ENCODE measurements at regions not wholly inside any gene's neighbourhood (a gene's known extent, or its start where the extent isn't known, plus 50 kb on each side); places are given as distances from the start of the nearest gene placed in this dataset.

GRCh38 chr14:98826618-98827017, 445.4 kb downstream of the BCL11B start:
- DNase-seq: no peak

DNA sequence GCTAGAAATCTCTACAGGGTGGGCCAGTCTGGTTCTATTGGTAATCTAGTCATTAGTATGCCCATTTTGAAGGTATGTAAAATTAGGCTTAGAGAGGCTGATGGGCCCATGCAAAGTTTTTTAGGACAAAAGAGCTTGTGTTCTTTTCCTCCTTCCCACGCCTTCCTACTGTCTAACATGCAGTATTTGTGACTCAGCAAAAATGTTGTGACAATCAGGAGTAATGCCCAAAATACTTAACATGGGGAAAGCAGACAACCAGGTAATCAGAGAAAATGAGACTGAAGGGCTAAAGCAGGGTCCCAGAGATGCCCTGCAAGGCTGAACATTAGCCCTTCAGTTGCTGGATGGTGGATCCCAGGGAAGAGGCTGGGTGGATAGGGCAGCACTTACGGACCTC, 437.9 kb downstream of the BCL11B start:
- no peak for DNase-seq

- DNase-seq: no peak
Observed at GRCh38 chr14:98835051-98835824, 436.8 kb downstream of the BCL11B start.

DNA sequence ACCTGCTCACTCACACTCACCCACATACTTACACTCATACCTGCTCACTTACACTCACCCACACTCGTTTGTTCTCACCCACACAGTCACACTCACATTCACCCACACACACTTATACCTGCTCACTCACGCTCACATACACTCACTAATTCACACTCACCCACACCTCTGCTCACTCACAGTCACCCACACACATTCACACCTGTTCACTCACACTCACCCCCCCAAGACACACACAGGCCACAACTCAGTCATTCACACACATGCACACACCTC, 436.2 kb downstream of the BCL11B start:
- DNase-seq: no peak

DNA sequence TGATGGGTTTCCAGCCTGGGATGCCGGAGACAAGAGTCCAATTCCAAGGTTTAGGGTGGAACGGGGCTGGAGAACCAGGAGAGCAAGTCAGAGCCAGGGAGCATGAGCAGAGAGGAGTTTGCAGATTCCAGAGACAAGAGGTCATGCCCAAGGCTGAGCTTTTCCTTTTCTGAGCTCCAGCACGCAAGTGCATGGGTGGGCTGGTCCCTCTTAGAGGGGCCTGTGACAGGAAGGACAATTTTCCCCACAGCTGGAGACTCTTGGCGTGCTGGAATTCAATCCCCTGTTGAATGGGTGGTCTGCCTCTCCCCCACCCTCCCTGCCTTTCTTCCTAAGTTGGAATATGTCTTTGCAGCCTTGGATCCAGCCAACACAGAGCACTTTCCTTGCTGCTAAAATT, 431.9 kb downstream of the BCL11B start:
- DNase-seq: no peak

- no peak for DNase-seq
Observed at GRCh38 chr14:98840511-98840910, 431.5 kb downstream of the BCL11B start.

- DNase-seq: no peak
Observed at GRCh38 chr14:98844456-98844855, 427.5 kb downstream of the BCL11B start.

GRCh38 chr14:98847521-98848468, 424.2 kb downstream of the BCL11B start:
- no peak for DNase-seq

DNA sequence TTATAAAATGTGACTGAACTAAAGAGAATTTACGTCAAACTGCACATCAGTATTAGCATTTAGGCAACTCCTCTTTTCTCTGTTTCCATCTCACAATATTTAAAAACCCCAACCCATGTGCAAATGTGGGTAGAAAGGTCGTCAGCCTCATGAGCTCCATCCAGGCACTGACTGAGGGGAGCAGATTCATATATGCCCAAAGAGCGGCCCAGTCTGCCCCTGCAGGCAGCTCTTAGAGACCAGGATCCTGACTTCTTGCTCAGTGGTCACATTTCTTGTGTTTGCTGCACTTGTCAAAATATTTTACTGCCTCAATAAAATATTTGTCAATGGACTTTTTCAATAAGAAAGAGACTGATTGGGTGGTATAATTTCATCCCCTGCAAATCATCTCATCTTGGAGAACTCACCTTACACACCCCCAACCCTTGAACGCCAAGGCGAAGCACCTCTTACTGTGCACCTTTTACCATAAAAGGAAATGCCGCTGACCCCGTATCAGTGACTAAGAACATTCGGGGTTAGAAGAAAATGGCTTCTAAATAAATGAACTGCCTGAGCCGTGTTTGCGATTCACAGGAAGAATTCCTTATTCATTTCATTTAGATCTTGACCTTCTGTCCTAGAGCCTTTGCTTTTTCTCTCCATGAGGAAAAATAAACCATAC, 418.8 kb downstream of the BCL11B start:
- DNase-seq: no peak

DNA sequence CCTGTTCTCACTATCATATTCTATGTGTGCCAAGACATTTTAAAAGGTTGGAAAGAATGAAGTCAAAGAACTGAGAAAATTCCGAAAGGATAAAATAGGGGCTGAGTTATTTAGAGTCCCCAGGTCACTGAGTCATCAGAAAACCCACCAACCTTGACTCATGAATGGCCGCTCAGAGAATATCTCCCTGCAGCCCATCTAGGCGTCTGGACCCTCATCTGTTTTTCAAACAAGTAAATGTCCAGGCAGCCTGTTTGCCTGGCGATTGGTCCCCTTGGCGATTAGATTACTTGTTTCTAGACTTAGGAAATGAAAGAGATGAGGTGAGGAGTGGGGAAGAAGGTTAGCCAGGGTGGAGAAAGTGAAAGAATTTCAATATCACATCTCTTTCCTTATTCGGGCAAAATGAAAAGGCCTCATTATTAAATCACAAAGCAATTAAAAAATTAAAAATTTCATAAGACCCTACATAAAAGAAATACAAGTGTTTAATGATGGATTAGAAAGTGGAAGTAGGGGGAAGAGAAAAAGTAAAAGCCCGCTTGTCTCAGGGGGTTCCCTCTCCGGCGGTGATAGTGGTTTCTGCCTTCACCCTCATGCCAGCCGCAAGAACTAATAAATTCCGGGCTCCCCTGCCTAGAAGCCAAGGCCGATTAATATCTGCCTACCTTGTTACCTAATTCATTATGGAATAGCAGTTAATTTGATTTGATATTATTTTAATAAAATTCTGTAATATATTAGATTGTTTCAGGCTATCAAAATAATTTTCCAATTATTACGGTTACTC, 415.9 kb downstream of the BCL11B start:
- no peak for DNase-seq

DNA sequence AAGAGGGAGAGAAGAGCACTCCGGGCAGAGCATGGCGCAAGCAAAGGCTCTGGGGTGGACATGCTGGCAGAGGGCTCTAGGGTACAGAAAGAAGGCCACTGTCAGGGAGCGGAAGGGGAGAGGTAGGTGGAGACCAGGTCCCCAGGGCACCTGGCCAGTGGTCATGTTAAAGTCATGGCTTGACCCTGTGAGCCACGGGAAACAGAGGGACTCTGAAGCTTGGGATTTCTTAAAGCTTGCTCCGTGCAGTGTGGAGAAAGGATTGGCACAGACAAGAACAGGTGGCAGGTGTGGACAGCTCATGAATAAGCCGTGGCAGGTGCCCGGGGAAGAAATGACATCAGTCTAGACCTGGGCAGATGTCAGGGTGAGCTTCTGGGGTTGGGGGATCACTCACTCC, 413.8 kb downstream of the BCL11B start:
- no peak for DNase-seq

- DNase-seq: no peak
Observed at GRCh38 chr14:98858561-98858960, 413.4 kb downstream of the BCL11B start.

DNA sequence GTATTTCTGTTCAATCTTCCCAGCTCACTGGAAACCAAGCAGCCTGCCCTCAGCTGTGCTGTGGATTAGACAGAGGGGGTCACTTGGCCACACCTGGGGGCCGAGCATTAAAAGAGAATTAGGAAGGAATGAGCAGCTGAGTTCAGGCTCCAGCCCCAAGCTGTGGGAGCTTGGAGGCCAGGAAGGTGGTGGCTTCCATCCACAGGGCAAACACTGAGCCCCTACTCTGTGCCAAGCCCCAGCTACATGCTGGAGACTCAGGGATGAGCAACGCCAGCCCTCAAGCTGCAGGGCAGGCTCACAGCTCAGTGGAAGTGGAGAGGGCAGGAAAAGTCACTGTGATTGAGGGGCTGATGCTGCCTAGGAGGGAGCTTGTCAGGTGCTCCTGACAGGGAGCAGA, 412.7 kb downstream of the BCL11B start:
- DNase-seq: no peak

DNA sequence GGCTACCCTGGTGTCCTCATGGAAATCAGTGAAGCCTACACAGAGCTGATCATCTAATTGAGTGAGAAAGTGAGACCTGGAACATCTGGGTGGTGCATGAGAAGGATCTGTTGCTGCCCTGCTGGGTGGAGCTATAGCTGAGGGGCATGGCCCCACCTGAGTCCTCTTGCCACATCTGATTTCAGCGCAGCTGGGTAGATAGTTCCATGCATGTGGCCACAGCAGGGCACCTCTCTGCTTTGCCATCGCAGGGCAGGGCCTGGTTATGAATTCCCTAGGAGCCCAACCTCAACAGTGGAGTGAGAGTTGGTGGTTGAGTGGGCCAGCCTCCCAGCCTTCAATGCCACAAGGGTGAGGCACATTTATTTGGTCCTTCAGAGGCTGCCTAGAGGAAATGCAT, 407.8 kb downstream of the BCL11B start:
- DNase-seq: no peak

DNA sequence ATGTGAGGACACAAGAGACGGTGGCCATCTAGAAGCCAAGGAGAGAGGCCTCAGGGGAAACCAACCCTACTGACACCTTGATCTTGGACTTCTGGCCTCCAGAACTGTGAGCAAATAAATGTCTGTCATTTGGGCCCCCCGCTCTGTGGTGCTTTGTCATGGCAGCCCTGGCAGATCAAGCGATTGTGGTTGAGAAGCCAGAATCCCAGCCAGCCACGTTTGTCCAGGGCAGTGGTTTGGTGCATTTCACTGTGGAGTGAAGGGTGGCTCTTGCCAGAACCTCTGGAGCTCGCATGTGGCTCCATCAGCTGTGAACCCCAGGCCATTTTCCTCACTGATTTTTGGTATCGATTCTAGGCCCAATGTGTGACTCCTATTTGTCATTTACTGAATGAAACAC, 404.9 kb downstream of the BCL11B start:
- no peak for DNase-seq

DNA sequence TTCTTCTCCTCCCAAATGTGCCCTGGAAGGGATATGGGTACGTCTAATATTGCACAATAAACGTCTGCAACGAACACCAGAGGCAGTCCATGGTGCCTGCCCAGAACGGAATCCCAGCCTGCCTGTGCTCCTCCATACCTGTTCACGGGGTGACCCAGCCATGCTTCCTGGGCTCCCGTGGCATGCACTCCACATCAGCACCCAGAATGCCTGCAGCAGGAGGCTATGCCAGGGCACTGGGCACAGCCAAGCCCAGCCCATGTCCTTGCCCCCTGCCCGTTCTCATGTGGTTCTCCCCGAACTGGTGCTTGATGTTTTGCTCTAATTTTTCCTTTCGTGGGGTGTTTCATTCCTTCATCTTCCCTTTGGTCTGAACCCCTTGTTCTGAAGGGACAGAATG, 404.3 kb downstream of the BCL11B start:
- DNase-seq: no peak

DNA sequence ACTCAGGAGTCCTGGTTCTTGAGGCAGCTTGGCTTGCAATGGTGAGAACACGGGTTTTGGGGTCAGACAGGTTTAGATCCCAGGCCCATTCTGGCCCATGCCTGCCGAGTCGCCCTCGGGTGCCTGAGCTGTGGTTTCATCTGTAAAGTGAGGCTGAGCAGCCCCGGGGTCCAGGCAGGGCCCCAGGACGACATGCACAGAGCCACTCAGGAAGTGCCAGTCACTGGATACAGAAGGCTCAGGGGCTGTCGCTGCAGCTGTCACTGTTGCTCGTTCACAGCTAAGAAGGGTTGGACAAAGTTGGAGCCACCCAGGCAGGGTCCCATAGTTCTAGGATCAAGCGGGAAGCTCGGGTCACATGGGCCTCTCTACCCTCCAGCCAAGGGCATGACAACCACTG, 403.1 kb downstream of the BCL11B start:
- no peak for DNase-seq

GRCh38 chr14:98871796-98872195, 400.2 kb downstream of the BCL11B start:
- DNase-seq: no peak

- no peak for DNase-seq
Observed at GRCh38 chr14:98877065-98877464, 394.9 kb downstream of the BCL11B start.

DNA sequence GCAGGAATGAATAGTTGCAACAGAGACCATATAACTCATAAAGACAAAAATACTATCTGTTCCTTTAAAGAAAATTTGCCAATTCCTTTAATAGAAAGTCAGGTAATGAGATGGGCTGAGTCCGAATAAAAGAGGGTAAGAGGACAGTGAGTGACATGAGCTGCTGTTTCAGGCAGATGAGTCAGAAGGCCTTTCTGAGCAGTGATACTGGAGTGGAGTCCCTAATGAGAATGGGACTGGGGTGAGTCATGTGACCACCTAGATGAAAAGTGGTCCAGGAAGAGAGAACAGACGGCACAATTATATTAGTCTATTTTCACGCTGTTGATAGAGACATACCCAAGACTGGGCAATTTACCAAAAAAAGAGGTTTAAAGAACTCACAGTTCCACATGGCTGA, 393.7 kb downstream of the BCL11B start:
- DNase-seq: no peak

DNA sequence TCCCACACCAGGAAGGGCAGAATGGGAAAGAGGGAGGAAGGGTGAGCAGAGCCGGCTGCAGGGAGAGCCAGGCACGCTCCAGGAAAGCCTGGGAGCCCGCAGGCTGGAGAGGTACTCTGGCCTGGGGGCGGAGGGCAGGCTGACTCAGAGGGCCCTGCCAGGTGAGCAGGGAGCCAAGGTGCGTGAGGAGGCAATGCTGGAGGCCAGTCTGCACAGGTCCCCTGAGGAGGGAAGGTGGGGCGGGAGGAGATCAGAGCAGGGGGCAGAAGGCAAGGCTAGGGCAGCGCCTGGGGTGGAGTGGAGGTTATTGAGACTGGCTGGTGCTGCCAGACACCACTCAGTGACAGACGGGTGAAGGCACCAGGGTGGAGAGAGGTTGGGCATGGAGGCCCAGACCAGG, 385.0 kb downstream of the BCL11B start:
- DNase-seq: no peak

DNA sequence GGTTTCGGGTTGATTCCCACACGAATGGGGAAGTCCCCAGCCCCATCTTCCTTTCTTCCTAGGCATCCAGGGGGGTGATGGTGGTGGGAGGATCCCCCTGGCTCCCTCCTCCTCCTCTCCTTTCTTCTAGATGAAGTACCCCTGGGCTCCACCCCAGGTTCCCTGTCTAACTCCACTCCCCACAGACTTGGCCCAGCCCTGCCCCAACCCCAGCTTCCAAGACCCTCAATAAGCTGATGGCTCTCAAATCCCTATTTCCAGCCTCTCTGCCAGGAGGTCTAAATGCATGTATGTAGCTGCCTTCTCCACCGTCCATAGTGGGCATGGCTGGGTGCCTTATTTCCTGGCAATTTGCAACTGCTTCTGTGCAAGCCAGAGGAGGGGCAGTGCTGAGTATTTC, 383.7 kb downstream of the BCL11B start:
- DNase-seq: no peak
